ELR (cell line): ENCODE measurements at regions not wholly inside any gene's neighbourhood (a gene's known extent, or its start where the extent isn't known, plus 50 kb on each side); places are given as distances from the start of the nearest gene placed in this dataset.

ENCODE experiments used
- DNase-seq: peaks from one replicate; pipeline ENCODE4 v3.0.0-alpha.2; 2015; ENCODE audit warnings: low read depth

DNA sequence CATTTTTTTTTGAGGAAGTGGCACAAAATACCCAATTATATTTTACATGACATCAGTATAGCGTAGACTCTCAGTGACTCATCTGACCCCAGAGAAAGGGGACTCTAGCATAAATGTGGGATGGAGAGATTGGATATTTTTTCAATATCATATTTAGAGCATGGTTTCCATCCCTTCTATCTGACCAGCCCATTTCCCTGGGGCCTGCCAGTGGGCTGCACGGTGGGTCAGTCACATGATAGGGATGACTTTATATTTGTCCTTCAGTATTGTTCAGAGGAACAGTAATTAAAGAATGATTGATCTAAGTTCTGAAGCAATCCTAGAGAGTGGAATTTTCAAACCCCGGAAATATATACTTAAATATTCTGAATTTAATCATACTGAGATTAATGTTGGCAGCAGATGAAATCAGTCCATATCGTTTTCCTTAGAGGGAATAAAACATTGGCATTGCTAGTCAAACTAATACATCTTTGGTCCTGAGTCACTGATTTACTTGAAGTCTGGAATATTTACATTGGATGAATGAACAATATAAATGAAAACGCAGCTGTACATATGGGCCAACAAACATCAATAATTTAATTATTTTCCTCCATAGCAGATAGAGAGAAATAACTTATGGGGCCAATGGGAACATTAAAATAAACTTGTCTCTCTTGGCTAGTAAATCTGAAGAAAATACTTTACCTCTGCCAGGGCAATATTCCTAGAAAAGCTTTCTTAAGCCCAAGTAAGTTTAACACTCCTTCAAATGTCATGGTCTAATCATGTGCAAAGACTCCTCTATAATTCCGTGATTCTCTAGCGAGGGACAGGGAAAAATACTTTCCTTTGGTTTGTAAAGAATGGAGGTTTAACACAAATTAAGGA lies 563.6 kb upstream of the PKDCC start:
- no peak for DNase-seq

DNA sequence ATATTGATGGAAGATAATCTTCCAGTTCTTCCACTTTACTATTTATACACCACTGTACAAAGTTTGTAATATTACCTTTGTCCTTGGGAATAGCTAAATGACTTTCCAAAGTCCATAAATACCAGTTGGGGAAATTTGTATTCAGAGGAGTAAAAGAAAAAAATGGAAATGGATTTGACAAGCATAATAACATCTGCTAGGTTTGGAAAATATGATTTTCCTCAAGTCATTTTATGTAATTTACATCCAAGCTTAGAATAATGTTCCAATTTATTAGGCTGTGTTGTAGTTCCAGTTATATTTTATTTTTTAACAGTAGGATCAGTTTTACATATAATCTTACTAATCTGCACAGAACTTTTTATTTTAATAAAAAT lies 563.0 kb upstream of the PKDCC start:
- DNase-seq, result no peak

DNA sequence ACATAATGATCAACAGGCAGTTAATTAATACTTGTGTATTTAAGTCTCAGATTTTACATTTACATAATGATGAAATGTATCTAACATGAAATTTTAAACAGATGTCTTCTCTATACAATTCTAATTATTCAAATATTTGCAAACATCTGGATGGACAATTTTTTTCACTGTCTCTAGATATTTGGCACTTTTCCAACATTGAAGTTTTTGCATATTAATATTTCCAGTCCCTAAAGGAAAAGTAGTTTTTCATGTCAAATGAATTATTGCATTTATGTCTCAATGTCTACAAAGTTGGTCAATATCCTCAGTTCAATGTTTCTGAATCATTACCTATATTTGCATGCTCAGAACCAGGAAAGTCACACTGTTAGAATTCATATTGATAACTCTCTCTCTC lies 560.9 kb upstream of the PKDCC start:
- DNase-seq, result no peak

DNA sequence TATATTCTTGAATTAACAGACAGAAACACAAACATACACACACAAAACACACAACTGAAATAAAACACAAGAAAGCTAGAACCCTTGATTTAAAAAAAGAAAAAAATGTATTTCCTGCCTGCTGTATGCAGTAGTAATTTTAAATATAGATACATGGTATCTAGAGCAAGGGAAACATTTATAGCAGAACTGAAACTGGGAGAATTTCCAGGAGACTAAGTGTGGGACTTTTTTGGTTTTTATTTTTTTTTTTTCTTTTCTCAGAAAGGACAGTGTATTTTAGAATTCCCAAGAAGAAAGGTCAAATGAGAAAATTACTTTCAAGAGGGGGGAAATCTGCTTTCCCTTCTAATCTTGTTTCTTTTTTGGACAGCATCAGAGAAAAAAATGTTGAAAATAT lies 558.9 kb upstream of the PKDCC start:
- no peak for DNase-seq

DNA sequence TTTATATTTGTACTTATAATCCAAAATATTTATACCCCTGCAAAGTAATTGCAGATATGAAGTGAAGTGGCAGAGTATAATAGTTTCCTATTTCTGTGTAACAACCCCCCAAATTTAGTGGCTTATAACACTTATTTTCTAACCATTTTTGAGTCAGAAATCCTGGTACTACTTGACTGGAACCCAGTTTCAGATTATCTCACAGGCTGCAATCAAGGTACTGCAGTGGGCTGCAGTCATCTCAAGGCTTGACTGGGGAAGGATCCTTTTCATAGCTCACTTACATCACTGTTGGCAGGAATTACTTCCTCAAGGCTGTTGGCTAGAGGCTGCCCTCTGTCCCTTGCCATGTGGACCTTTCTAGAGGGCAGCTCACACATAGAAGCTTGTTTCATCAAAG lies 558.2 kb upstream of the PKDCC start:
- DNase-seq, result no peak

DNA sequence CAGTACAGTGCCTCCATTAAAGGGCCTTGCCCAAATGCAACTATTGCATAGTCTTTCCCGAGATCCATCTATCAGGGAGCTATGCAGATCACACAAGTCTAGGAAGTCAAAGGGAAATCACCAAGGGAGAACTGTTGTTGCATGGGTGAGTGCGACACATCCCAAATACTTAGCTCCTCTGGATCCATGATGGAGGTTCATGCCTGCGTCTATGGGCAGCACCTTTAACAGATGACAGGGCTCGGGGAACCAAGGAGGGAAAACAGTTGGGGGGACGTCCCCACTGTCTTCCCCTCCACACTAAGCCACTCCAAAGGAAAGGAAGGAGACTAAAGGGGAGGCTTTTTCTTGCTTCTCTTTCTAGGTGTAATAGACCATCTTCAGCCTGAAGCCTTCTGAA lies 552.8 kb upstream of the PKDCC start:
- no peak for DNase-seq

DNA sequence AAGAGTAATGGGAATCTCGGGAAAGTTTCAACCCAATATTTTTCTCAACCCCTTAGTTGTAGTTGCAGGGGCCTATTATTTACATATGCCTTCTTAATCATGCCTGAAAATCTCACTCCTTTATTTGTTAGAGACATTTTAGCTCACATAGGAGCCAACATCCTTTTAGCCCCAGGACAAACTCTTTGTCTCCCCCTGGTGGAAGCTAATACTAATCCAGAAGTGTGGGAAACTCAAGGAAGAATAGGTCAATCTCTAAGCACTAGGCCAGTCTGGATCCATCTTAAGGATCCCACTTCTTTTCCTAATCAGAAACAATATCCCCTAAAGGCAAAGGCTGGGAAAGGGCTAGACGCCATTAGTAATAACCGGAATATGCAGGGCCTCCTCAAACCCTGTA lies 550.9 kb upstream of the PKDCC start:
- peak; percentile 27 for DNase-seq

DNA sequence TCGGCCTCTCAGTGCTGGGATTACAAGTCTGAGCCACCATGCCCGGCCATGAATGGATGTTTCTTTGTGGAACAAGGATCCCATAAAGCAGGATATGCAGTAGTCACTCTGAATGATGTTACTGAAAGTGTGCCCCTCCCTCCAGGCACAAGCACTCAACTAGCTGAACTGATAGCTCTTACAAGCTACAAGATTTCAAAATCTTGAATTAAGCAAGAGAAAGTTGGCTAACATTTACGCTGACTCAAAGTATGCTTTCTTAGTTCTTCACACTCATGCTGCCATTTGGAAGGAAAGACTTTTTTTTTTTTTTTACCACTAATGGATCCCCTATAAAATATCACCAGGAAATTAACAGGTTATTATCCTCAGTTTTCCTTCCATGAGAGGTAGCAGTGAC lies 549.0 kb upstream of the PKDCC start:
- no peak for DNase-seq

DNA sequence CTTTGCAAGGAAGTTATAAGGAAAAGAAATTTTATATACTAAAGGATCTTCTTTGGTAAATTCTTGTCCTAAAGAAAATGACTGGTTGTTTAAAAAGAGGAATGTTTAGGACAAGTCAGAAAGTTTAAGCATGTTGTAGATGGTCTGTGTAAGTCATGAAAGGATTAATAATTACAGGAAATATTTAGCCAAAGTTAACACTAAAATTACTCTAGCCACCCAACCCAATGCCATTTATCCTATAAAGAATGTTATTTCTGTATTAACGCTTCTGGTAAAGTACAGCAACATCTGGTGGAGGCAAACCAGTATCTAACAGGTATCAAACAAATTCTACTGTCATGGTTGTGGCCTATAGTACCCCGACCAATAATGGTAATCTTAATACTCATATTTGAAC lies 546.9 kb upstream of the PKDCC start:
- DNase-seq, result peak; percentile 3

DNA sequence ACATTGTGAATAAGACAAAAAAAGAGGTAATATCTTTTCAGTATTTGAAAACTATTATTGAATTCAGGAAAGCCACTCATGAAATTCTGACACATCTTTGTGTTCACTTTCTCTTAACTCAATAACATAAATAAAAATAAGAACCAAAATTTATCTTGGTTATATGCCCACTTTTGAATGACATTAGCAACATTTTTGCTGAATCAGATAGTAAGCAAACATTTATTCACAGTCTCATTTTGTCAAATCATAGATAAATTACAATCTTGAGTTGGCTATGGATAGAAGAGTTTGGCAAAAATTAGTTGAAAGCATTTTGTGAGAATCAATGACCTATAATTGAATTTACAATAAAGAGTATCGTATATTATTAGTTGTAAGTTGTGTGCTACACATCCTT lies 545.1 kb upstream of the PKDCC start:
- no peak for DNase-seq

DNA sequence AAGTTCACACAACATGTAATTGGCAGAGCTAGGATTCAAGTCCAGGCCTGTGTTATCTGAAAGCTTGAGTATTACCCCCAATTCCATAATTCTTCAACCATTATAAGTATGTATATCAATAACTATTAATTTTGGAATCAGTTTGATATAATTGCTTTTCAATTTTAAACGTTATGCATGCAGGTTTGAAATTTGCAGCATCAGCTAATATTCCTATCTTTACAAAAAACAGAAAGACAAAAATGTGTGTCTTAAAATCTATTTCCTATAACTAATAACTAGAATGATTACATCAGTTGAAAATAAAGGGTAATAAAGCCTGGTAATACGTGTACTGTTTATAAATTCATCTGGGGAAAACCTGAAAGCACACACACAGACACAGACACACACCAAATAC lies 543.3 kb upstream of the PKDCC start:
- no peak for DNase-seq

DNA sequence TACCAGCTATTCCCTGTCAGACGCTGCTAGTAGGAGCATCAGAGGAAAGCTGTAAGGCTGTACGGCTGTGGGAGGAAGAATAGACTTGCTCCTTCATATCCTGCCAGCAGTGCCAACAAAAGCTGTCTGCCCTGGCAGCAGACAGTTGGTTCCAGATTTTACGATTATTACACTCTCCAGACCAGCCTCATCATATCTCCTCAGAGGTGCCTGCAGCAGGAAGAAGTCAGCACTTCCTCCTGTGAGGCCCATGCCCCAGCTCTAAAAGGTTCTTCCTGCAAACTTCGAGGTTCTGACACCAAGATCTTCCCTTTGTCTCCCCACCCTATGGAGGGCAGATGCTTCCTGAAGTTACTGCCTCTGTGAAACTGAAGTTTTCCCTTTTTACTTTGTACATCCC lies 537.7 kb upstream of the PKDCC start:
- no peak for DNase-seq

DNA sequence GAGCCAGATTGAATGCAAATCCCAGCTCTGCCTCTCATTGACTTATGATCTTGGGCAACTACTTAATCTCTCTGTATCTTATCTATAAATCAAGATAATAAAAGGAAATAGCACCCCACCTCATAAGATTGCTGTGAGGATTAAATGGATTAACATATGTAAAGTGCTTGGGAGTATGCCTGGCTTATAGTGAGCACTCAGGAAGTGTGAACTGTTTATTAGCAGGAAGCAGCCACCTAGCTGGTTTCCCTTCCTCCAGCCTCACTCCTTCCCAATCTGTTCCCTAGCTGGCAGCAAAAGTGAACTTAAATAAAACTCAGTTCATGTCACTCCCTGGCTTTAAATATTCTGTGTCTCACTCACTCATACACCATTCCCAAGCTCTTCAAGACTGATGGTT lies 526.6 kb upstream of the PKDCC start:
- no peak for DNase-seq

DNA sequence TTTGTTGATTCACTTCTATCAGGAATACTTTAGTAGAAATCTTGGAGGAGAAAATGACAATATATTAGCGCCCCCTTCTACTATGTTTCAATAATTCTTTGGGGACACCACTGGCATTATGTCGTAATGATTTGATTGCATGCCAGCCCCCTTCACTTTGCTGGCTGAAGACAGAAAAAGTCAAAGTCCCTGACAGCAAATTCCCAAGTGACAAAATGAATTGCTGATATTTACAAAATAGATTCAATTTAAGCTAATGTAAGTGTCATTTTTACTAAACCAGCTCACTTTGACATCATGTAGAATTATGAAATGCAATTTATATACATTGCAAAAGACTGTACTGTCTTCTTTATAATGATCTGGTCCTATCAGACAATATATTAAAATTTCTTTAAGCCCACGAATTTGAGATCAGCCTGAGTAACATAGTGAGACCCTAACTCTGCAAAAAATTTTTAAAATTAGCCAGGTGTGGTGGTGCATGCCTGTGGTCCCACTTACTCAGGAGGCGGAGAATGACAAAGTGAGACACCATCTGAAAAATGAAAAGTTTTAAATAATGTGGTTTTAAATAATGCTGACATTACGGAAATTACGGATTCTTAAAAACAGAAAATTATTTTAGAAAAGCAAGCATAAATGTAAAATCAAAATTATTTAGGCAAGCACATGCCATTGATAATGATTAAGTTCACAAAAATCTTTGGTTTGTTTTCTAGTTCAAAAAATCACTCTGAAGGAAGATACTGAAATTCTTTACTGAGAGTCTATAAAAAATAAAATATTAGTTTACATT lies 520.1 kb upstream of the PKDCC start:
- DNase-seq, result no peak

DNA sequence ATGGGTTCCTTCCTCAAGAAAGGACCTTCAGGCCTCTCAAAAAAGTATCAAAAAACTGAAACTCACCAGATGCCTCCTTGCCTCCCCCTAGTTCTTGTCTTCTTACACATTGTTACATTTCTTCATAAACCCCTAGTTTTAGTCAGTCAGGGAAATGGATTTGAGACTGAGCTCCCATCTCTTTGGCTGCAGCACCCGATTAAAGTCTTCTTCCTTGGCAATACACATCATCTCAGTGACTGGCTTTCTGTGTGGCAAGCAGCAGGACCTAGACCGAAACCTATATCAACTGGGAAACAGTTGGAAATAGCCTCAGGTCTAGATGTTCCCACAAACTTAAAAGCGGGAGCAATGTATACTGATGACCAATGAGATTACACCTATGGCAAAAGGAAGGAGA lies 512.2 kb upstream of the PKDCC start:
- DNase-seq, result no peak

DNA sequence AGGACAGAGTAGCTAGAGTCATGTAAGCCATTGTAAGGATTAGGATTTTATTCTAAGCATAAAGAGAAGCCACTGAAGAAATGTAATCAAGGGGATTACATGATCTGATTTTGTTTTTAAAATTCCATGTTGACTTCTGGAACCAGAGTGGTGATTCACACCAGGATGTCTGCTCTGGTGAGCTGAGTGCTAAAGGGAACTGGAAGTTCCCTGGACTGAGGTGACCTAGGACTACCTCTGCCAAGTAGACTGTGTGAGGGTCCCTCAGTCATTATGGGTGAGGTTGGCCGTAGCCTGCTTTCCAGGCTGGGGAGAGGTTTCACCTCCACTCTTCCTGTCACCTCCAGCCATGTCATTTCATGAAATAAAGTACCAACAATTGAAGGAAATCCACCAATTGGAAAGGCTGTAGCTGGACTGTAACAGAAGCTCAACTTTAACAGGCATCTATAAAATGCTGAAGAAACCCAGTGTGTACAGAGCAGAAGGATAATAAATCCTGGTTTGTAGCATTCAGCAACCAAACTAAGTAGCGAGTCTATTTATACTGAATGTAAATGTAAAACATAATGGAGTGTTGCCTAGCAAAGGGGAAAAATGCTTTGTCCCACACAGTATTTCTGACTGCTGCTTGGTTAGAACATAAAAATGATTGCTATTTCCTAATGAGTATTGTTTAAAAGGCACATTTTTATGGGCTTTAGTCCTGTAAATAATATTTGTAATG lies 507.4 kb upstream of the PKDCC start:
- DNase-seq, result no peak

DNA sequence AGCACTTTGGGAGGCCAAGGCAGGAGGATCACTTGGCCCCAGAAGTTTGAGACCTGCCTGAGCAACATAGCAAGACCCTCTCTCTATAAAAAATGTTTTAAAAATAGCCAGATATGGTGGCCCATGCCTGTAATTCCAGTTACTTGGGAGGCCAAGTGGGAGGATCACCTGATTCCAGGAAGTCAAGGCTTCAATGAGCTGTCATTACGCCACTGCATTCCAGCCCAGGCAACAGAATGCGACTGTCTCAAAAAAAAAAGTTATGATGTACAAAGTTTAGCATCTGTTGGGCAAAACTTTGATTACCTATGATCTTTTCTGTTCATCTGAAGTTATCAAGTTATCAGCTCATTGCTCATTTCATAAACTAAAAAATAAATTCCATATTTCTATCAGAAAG lies 504.1 kb upstream of the PKDCC start:
- DNase-seq, result no peak

DNA sequence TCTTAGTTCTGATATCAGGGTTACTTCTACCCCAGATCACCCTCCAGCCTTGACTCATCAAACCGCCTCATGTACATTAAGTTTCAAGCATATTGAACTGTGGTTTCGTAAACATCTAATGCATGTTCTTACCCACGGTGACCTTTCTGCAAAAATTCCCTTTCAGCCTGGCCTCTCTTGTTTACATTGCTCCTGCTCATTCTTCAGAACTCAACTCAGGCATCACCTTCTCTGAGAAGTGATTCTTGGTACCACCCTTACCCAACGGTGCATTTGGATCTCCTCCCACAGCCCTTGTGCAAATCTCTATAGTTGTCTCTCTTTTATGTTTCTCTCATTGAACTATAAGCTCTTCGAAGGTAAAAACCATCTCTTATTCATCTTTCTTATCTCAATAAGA lies 503.1 kb upstream of the PKDCC start:
- no peak for DNase-seq

DNA sequence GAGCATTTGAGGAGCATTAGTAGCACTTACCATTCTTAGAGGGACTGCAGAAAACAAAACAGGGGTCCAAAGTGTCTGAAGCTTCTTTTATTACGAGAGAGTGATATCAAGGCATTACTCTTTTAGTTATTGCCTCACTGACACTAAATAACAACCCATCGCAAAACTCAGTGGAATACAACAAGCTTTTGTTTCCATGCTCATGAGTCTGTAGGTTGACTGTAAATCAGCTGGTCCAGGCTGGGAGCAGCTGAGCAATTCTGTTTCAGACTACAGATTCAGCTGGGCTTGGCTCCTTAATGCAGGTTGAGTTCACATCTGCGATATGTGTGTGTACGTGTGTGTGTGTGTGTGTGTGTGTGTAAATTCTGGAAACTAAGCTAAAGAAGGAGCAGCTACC lies 501.8 kb upstream of the PKDCC start:
- no peak for DNase-seq

DNA sequence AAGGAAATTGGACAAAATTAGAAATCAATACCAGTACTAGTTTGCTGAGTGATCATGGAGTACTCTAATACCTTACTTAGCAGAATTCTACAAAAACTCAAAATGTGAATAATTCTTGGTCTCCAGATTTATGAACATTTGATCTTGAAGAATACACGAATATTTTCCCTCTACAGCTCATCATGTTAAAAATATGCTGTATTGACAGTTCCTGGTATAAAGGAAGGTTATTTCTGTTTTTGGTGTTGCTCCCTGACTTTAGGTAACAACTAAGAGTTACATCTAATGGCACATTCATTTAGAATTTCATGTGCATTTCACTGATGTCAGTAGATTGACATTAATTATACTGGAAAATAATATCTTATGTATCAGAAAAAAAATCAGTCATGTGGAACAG lies 479.2 kb upstream of the PKDCC start:
- DNase-seq, result no peak

DNA sequence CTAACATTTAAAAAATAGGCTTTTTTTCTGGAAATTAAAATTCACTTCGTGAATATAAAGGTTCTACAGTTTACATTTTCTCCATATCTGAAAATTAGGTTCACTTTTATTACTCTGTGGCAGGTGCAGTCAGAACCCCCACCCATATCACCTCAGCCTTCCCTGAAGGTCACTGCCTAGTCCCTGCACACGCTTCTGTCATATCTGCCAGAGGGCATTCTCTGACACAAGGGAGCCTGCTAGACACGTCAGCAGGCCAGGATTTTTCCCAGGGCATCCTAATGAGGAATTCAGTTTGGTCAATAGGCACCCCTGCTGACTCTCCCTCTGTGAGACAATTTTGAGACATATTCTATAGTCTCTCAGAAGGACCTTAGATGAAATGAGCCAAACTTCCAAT lies 475.7 kb upstream of the PKDCC start:
- no peak for DNase-seq

DNA sequence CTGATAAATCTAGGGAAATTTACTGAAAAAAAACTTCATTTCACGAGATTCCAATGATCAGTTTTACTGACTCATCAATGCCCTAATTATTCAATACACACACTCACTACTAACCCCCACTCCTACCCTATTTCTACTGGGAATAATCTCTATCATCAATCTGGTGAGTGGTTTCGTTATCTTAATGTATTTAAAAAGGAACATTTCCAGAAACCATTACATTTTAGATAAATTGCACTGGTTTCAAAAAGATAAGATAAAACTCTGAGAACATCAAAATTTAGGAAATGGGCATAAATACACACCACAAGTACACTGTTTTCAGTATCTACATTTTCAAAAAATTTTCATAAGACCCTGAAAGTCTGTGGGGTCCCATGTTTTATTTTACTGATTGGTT lies 471.4 kb upstream of the PKDCC start:
- DNase-seq, result no peak

DNA sequence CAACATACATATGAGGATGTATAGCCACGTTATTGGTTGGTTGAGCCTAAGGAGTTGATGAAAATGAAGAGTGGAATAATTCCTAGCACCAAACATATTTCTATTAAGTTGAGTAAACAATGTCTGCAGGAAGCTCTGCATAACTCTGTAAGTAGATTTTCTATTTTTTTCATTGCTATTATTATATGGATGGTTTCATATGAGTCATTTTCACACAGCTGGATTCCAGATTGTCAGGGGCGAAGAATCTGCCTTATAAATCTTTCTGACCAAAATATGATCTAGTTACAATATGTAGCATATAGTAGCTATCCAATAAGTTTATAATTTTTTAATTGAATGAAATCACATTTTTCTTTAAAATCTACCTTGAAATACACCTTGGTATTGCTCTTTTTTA lies 468.0 kb upstream of the PKDCC start:
- DNase-seq, result no peak
